ENCODE measurements at regions not wholly inside any gene's neighbourhood (a gene's known extent, or its start where the extent isn't known, plus 50 kb on each side); places are given as distances from the start of the nearest gene placed in this dataset.

- H3K27me3 Mint-ChIP-seq = peaks cover 27% of the 10 kb centered on the region
- H3K36me3 Mint-ChIP-seq (ENCODE audit: low read depth) = no peaks in the 10 kb centered on the region
- no peaks in the 10 kb centered on the region for H3K4me1 Mint-ChIP-seq (ENCODE audit: low read depth)
- intact Hi-C loops (cut with micrococcal nuclease) = no loop called here
- no peak overlapping the region for H3K4me3 Mint-ChIP-seq
- no peaks in the 10 kb centered on the region for H3K9me3 Mint-ChIP-seq
- H3K27ac Mint-ChIP-seq = no peak overlapping the region
Observed at GRCh38 chr14:65299826-65300225, 112.7 kb upstream of the FUT8 start.

GRCh38 chr14:65301862-65302539 lies 110.5 kb upstream of the FUT8 start:
- Mint-ChIP-seq H3K36me3 (ENCODE audit: low read depth) (no peaks in the 10 kb centered on the region), H3K9me3 (no peaks in the 10 kb centered on the region), H3K27ac (no peak overlapping the region), H3K4me1 (ENCODE audit: low read depth) (no peaks in the 10 kb centered on the region), H3K27me3 (peaks cover 35% of the 10 kb centered on the region), H3K4me3 (no peak overlapping the region)
- intact Hi-C loops (cut with micrococcal nuclease) = no loop called here

- no peak overlapping the region for H3K4me3 Mint-ChIP-seq
- no peaks in the 10 kb centered on the region for H3K4me1 Mint-ChIP-seq (ENCODE audit: low read depth)
Observed at GRCh38 chr14:65302571-65303189, 109.8 kb upstream of the FUT8 start.

GRCh38 chr14:65303190-65303898 lies 109.2 kb upstream of the FUT8 start:
- intact Hi-C loops (cut with micrococcal nuclease) = no loop called here
- H3K4me3 Mint-ChIP-seq = no peak overlapping the region
- no peaks in the 10 kb centered on the region for H3K4me1 Mint-ChIP-seq (ENCODE audit: low read depth)

More at GRCh38 chr14:65302571-65303189, 109.8 kb upstream of the FUT8 start:
- Mint-ChIP-seq H3K27me3 (peaks cover 33% of the 10 kb centered on the region), H3K36me3 (ENCODE audit: low read depth) (no peaks in the 10 kb centered on the region), H3K9me3 (no peaks in the 10 kb centered on the region), H3K27ac (no peak overlapping the region)
- intact Hi-C loops (cut with micrococcal nuclease) = no loop called here

GRCh38 chr14:65303899-65304222 lies 108.7 kb upstream of the FUT8 start:
- intact Hi-C loops (cut with micrococcal nuclease) = no loop called here
- no peaks in the 10 kb centered on the region for H3K36me3 Mint-ChIP-seq (ENCODE audit: low read depth)
- H3K4me3 Mint-ChIP-seq = no peak overlapping the region
- peaks cover 30% of the 10 kb centered on the region for H3K27me3 Mint-ChIP-seq
- no peaks in the 10 kb centered on the region for H3K9me3 Mint-ChIP-seq
- no peaks in the 10 kb centered on the region for H3K4me1 Mint-ChIP-seq (ENCODE audit: low read depth)
- H3K27ac Mint-ChIP-seq = no peak overlapping the region

More at GRCh38 chr14:65303190-65303898, 109.2 kb upstream of the FUT8 start:
- Mint-ChIP-seq H3K27me3 (peaks cover 30% of the 10 kb centered on the region), H3K36me3 (ENCODE audit: low read depth) (no peaks in the 10 kb centered on the region), H3K9me3 (no peaks in the 10 kb centered on the region), H3K27ac (no peak overlapping the region)

- Mint-ChIP-seq H3K4me1 (ENCODE audit: low read depth) (no peaks in the 10 kb centered on the region), H3K4me3 (no peak overlapping the region), H3K9me3 (no peaks in the 10 kb centered on the region), H3K36me3 (ENCODE audit: low read depth) (no peaks in the 10 kb centered on the region), H3K27me3 (peaks cover 30% of the 10 kb centered on the region), H3K27ac (no peak overlapping the region)
- intact Hi-C loops (cut with micrococcal nuclease) = no loop called here
Observed at GRCh38 chr14:65304239-65304638, 108.3 kb upstream of the FUT8 start.

- H3K27me3 Mint-ChIP-seq = peaks cover 30% of the 10 kb centered on the region
- H3K36me3 Mint-ChIP-seq (ENCODE audit: low read depth) = no peaks in the 10 kb centered on the region
- no peak overlapping the region for H3K27ac Mint-ChIP-seq
- H3K4me1 Mint-ChIP-seq (ENCODE audit: low read depth) = no peaks in the 10 kb centered on the region
- H3K4me3 Mint-ChIP-seq = no peak overlapping the region
- no peaks in the 10 kb centered on the region for H3K9me3 Mint-ChIP-seq
- intact Hi-C loops (cut with micrococcal nuclease) = no loop called here
Observed at GRCh38 chr14:65304963-65305362, 107.6 kb upstream of the FUT8 start.

- Mint-ChIP-seq H3K36me3 (ENCODE audit: low read depth) (no peaks in the 10 kb centered on the region), H3K27ac (no peak overlapping the region), H3K4me3 (no peak overlapping the region), H3K9me3 (no peaks in the 10 kb centered on the region), H3K4me1 (ENCODE audit: low read depth) (no peaks in the 10 kb centered on the region), H3K27me3 (peaks cover 36% of the 10 kb centered on the region)
- intact Hi-C loops (cut with micrococcal nuclease) = no loop called here
Observed at GRCh38 chr14:65308536-65308935, 104.0 kb upstream of the FUT8 start.

GRCh38 chr14:65310568-65310967 lies 102.0 kb upstream of the FUT8 start:
- Mint-ChIP-seq H3K27me3 (peaks cover 30% of the 10 kb centered on the region), H3K9me3 (no peaks in the 10 kb centered on the region), H3K27ac (no peak overlapping the region), H3K4me3 (no peak overlapping the region), H3K36me3 (ENCODE audit: low read depth) (no peaks in the 10 kb centered on the region), H3K4me1 (ENCODE audit: low read depth) (no peaks in the 10 kb centered on the region)
- intact Hi-C loops (cut with micrococcal nuclease) = no loop called here

- H3K36me3 Mint-ChIP-seq (ENCODE audit: low read depth) = no peaks in the 10 kb centered on the region
- H3K4me1 Mint-ChIP-seq (ENCODE audit: low read depth) = no peaks in the 10 kb centered on the region
- no peak overlapping the region for H3K27ac Mint-ChIP-seq
- peaks cover 5% of the 10 kb centered on the region for H3K9me3 Mint-ChIP-seq
- peaks cover 41% of the 10 kb centered on the region for H3K27me3 Mint-ChIP-seq
- intact Hi-C loops (cut with micrococcal nuclease) = no loop called here
- H3K4me3 Mint-ChIP-seq = no peak overlapping the region
Observed at GRCh38 chr14:65312859-65313258, 99.7 kb upstream of the FUT8 start.

GRCh38 chr14:65318636-65319506 lies 93.7 kb upstream of the FUT8 start:
- intact Hi-C loops (cut with micrococcal nuclease) = no loop called here
- Mint-ChIP-seq H3K4me3 (no peak overlapping the region), H3K4me1 (ENCODE audit: low read depth) (peaks cover 12% of the 10 kb centered on the region), H3K27me3 (peaks cover 72% of the 10 kb centered on the region), H3K27ac (no peak overlapping the region), H3K36me3 (ENCODE audit: low read depth) (no peaks in the 10 kb centered on the region), H3K9me3 (peaks cover 5% of the 10 kb centered on the region)

- Mint-ChIP-seq H3K27ac (no peak overlapping the region), H3K36me3 (ENCODE audit: low read depth) (no peaks in the 10 kb centered on the region), H3K27me3 (peaks cover 79% of the 10 kb centered on the region), H3K9me3 (peaks cover 5% of the 10 kb centered on the region), H3K4me1 (ENCODE audit: low read depth) (peaks cover 12% of the 10 kb centered on the region), H3K4me3 (no peak overlapping the region)
- intact Hi-C loops (cut with micrococcal nuclease) = no loop called here
Observed at GRCh38 chr14:65320661-65321308, 91.7 kb upstream of the FUT8 start.

GRCh38 chr14:65321370-65321875 lies 91.1 kb upstream of the FUT8 start:
- Mint-ChIP-seq H3K4me1 (ENCODE audit: low read depth) (peaks cover 12% of the 10 kb centered on the region), H3K9me3 (peaks cover 2% of the 10 kb centered on the region), H3K36me3 (ENCODE audit: low read depth) (no peaks in the 10 kb centered on the region), H3K4me3 (no peak overlapping the region), H3K27ac (no peak overlapping the region), H3K27me3 (peaks cover 81% of the 10 kb centered on the region)
- intact Hi-C loops (cut with micrococcal nuclease) = no loop called here

All from dendritic cell treated with granulocyte-macrophage colony-stimulating factor and Interleukin-4, amounts not matched to agents 40 ng/mL and 50 ng/mL, for 4 days (primary cell).